ENCODE measurements at regions not wholly inside any gene's neighbourhood (a gene's known extent, or its start where the extent isn't known, plus 50 kb on each side); places are given as distances from the start of the nearest gene placed in this dataset.
A peak's percentile ranks its signal among the peaks of the same experiment; 100 is the strongest.
"Not testable (repeated sequence)": the region's sequence is repeated elsewhere in the genome, so short reads cannot be mapped to it uniquely, and the experiment has no call there.

GRCh38 chr3:95197661-95198060 is 1134.8 kb downstream of the NSUN3 start:
- DNase-seq = no peak

DNA sequence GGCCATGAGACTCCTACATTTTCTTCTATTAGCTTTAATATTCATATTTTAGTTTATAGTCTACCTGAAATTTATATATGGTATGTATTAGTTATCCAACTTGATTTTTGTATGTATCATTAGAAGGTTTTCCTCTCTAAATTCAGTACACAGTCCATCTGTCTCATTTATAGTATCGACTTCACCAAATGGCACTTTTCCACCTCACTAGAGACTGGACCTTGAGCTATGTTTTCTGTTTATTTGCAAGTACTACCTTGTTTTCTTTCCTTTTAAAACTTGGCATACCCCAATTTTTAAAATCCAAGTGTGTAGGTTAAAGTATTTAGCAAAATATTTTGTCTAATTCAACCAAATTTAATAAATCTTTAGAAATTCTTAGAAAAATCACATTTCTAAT is 1137.5 kb downstream of the NSUN3 start:
- no peak for DNase-seq

- DNase-seq = no peak
Measured at GRCh38 chr3:95210878-95211277, 1148.0 kb downstream of the NSUN3 start.

GRCh38 chr3:95212117-95212516 is 1149.3 kb downstream of the NSUN3 start:
- no peak for DNase-seq

DNA sequence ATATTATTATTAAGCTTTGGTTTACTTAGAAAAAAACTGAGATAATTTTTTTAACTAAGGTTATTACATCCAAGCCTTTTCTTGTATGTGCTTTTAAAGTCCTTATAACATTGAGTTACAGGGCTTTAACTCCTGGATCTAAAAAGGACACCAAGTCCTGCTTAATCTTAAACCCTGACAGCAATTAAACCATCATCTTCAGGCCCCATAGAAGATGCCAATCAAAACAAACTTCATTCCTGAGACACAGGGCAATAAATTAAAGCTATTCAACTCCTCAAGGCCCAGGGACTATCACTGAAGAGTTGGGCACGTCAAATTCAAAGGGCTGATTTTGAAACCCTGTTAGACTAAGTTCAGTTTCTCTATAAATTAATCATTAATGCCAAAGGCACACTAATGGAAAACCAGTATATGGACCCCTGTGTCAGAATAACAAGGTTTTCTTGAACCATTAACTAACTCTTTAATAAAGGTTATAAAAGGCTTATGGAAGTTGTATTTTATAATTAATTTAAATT is 1152.6 kb downstream of the NSUN3 start:
- no peak for DNase-seq

- DNase-seq = no peak
Measured at GRCh38 chr3:95217661-95218060, 1154.8 kb downstream of the NSUN3 start.

- DNase-seq = no peak
Measured at GRCh38 chr3:95218484-95218883, 1155.6 kb downstream of the NSUN3 start.

- DNase-seq = no peak
Measured at GRCh38 chr3:95226437-95226836, 1163.6 kb downstream of the NSUN3 start.

DNA sequence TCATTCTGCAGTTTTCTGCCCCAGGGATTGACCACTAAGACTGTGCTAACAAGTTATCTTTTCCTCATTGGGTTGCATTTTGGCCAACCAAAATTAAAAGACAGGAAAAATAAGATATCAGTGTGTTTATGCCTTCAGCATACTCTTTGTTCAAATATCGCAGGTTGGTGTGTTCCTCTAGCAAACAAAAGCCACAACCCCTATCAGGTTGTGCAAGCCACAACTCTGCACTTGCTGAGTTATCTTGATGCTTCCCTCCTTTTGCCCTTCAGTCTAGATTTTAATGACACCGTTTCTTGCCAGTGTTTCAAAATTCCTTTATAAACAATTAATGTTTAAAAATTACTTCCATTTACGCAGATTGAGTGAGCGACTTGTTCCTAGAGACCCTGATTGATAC is 1164.2 kb downstream of the NSUN3 start:
- no peak for DNase-seq

GRCh38 chr3:95228416-95228815 is 1165.6 kb downstream of the NSUN3 start:
- DNase-seq = no peak

GRCh38 chr3:95235916-95236315 is 1173.1 kb downstream of the NSUN3 start:
- DNase-seq = no peak

DNA sequence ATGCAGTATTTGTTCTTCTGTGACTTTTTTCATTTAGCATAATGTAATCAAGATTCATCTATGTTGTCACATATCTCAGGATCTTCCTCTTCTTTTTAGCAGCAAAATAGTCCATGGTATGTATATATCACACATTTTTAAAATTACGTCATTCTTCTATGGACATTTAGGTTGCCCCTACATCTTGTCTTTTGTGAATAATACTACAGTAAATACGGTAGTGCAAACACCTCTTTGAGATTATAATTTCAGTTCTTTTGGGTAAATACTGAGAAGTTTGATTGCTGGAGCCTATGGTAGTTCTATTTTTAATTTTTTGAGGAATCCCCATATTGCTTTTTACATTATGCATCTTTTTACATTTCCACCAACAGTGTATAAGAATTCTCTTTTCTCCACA is 1174.9 kb downstream of the NSUN3 start:
- no peak for DNase-seq

GRCh38 chr3:95240395-95240794 is 1177.5 kb downstream of the NSUN3 start:
- no peak for DNase-seq

DNA sequence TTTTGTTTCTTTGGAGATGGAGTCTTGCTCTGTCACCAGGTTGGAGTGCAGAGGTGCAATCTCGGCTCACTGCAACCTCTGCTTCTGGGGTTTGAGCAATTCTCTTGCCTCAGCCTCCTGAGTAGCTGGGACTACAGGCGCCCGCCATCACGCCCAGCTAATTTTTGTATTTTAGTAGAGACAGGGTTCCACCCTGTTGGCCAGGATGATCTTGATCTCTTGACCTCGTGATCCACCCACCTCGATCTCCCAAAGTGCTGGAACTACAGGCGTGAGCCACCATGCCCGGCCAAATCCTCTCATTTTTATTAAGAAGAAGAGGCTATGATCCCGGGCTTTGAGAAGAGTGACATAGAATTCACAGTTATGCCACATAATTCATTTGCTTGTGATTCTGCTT is 1178.4 kb downstream of the NSUN3 start:
- not testable (repeated sequence) for DNase-seq

GRCh38 chr3:95246413-95246812 is 1183.6 kb downstream of the NSUN3 start:
- no peak for DNase-seq

DNA sequence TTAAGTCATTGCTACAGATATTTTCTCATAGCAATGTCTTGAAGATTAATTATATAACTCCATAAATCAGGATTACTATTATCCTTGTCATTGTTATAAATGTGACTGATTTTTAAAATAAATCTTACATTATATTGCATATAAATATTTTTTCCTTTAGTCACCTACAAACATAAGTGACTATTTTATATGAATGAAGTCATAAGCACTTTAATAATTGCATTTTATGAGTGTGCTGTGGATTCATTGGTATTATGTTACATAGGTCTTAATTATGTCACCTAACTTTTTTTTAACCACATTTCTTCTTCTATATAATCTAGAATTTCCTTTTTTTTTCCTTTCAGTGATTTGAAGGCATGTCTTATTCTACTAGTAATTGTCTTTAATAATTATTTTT is 1191.2 kb downstream of the NSUN3 start:
- DNase-seq = no peak

GRCh38 chr3:95254758-95255157 is 1191.9 kb downstream of the NSUN3 start:
- no peak for DNase-seq

GRCh38 chr3:95265129-95265528 is 1202.3 kb downstream of the NSUN3 start:
- DNase-seq = no peak

GRCh38 chr3:95271395-95271794 is 1208.5 kb downstream of the NSUN3 start:
- no peak for DNase-seq

DNA sequence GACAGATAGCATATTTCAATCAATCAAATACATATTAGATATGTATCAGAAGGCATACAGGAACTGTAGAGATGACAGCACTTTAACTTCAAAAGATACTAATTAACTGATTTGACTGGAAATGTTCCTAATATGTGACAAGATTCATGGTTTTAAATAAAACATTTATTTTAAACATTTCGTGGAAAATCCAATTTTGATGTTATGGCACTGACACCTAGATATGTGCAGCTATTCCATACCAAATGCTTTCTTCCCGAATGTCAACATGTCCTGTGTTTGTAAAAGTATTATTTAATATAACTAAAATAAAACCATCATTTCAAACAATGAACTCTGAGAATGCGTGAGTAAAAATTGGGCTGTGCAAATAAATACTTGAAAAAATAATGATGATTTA is 1209.3 kb downstream of the NSUN3 start:
- no peak for DNase-seq

DNA sequence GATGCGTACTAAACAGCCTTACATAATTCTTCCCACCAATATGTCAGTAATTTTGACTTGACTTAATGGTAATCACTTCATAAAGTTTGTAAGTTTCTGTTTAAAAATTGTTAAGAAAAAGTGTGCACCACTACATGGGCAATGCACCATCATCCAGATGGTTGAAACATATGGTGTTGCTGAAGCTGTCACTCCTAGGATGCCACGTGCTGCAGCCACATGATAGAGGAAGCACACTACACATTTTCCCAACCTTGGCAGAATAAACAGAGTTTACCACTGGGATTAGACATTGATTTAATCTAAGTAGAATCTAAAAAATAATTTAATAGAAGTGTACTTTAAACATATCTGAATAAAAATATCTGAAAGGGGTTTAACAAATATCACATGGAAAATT is 1209.9 kb downstream of the NSUN3 start:
- no peak for DNase-seq

- DNase-seq = no peak
Measured at GRCh38 chr3:95277613-95278012, 1214.8 kb downstream of the NSUN3 start.

GRCh38 chr3:95280711-95281352 is 1218.0 kb downstream of the NSUN3 start:
- DNase-seq = no peak

DNA sequence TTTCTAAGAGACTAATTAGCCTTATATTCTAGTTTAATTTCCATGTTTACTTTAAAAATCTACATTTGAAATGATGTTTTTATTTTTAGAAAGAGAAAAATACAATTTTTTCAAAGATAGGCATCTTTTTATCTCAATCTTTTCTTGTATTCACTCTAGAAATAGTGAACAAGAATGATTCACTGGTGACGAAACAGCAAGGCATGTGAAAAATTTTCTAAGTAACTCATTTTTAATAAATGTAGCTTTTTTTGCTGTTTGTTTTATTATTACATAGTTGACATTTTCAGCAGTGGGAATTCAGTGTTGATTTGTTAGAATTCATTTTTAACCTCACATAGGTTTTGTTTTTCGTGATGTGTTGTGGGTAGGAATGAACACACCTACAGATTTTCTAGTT is 1226.4 kb downstream of the NSUN3 start:
- peak; percentile 20 for DNase-seq

- DNase-seq = no peak
Measured at GRCh38 chr3:95297581-95297980, 1234.7 kb downstream of the NSUN3 start.
